B cell (primary cell): ENCODE measurements at regions not wholly inside any gene's neighbourhood (a gene's known extent, or its start where the extent isn't known, plus 50 kb on each side); places are given as distances from the start of the nearest gene placed in this dataset.

ENCODE experiments used
- ATAC-seq: fragments of 200-7000 bp; cut with Tn5 transposase; one replicate; pipeline ENCODE4 v1.10.0; 2021; ENCODE audit warnings: low read depth, mild to moderate bottlenecking, moderate number of reproducible peaks, moderate library complexity
- CTCF ChIA-PET: fragments of 350-600 bp; sonication (Branson Sonifier 250); formaldehyde crosslinking; loops from one replicate; lab custom pipeline; 2021; ENCODE audit warnings: antibody characterized with exemption, inconsistent platforms; lab: Charles Lee
- POLR2A ChIA-PET: fragments of 350-600 bp; sonication (Branson Sonifier 250); formaldehyde crosslinking; loops from one replicate; lab custom pipeline; 2021; ENCODE audit warnings: antibody characterized with exemption; lab: Charles Lee
- DNase-seq: peaks from one replicate; pipeline ENCODE4 v3.0.0; 2013
- H2AFZ ChIP-seq: 2 replicates; pipeline ENCODE4 v1.6.1; 2012; ENCODE audit warnings: mild to moderate bottlenecking, low read depth, low read length; ENCODE audit not compliant: insufficient read depth, poor library complexity, severe bottlenecking
- H3K27ac ChIP-seq, 2 donors: 1 replicate in 1 of 2; 2 replicates in 1 of 2; pipeline ENCODE4 v1.5.1; 2012 to 2013; ENCODE audit warnings: low read length in 2 of 2, mild to moderate bottlenecking in 2 of 2, moderate library complexity in 1 of 2
- H3K27me3 ChIP-seq, 4 experiments: fragments of 200-600 bp in 1 of 4; sonication (generic) in 1 of 4; replicated peaks in 1 of 4; 1 replicate in 2 of 4; 2 replicates in 2 of 4; pipeline versions ENCODE4 v1.6.1 to v1.7.0; 2013 to 2016; ENCODE audit warnings: low read length in 3 of 4, mild to moderate bottlenecking in 2 of 4, mixed read lengths in 1 of 4, moderate library complexity in 1 of 4; ENCODE audit not compliant: insufficient read depth in 4 of 4, control insufficient read depth in 3 of 4; ENCODE audit errors: control extremely low read depth in 1 of 4
- H3K36me3 ChIP-seq, 2 experiments: replicated peaks in 1 of 2; 1 replicate in 1 of 2; 2 replicates in 1 of 2; pipeline versions ENCODE4 v1.6.1 to v1.7.1; 2013; ENCODE audit warnings: low read length in 1 of 2; ENCODE audit not compliant: insufficient read depth in 2 of 2, control insufficient read depth in 1 of 2; ENCODE audit errors: control extremely low read depth in 1 of 2, extremely low read depth in 1 of 2
- H3K4me1 ChIP-seq, 2 donors: fragments of 200-600 bp in 1 of 2; sonication (generic) in 1 of 2; 1 replicate in 1 of 2; 2 replicates in 1 of 2; pipeline versions ENCODE4 v1.5.1 to v1.6.1; 2013 to 2017; ENCODE audit warnings: low read length in 2 of 2; ENCODE audit not compliant: control insufficient read depth in 2 of 2, insufficient read depth in 2 of 2
- H3K4me2 ChIP-seq: replicated peaks from 2 replicates; pipeline ENCODE3; 2012; ENCODE audit warnings: mild to moderate bottlenecking, low read depth, low read length; ENCODE audit not compliant: poor library complexity, severe bottlenecking
- H3K4me3 ChIP-seq, 5 experiments: fragments of 200-600 bp in 1 of 5; sonication (generic) in 1 of 5; 1 replicate in 3 of 5; 2 replicates in 2 of 5; pipeline versions ENCODE4 v1.5.1 to v1.7.0; 2011 to 2016; ENCODE audit warnings: low read length in 4 of 5, mild to moderate bottlenecking in 4 of 5, low read depth in 2 of 5, control low read depth in 1 of 5, moderate library complexity in 1 of 5; ENCODE audit not compliant: insufficient read depth in 1 of 5; ENCODE audit errors: control extremely low read depth in 1 of 5, extremely low read depth in 1 of 5
- H3K79me2 ChIP-seq: fragments of 200-600 bp; sonication (generic); one replicate; pipeline ENCODE4 v1.6.0; 2016; ENCODE audit warnings: low read length; ENCODE audit not compliant: control insufficient read depth, insufficient read depth
- H3K9ac ChIP-seq: fragments of 200-600 bp; sonication (generic); 2 replicates; pipeline ENCODE4 v1.6.1; 2017; ENCODE audit warnings: mild to moderate bottlenecking, low read length, moderate library complexity
- H3K9me3 ChIP-seq, 3 donors: one replicate each; pipeline versions ENCODE4 v1.6.1 to v1.7.1; 2013; ENCODE audit warnings: low read length in 2 of 3; ENCODE audit not compliant: control insufficient read depth in 2 of 3, insufficient read depth in 1 of 3; ENCODE audit errors: control extremely low read depth in 1 of 3
- H4K20me1 ChIP-seq: 2 replicates; pipeline ENCODE4 v1.6.0; 2012; ENCODE audit warnings: mild to moderate bottlenecking, low read length; ENCODE audit not compliant: insufficient read depth, control insufficient read depth, poor library complexity, severe bottlenecking
- H3K27ac Mint-ChIP-seq: one replicate; pipeline ENCODE4 v1.8.0; 2021; ENCODE audit warnings: mixed read lengths
- H3K27me3 Mint-ChIP-seq: one replicate; pipeline ENCODE4 v1.8.0; 2021; ENCODE audit warnings: mixed read lengths
- H3K4me1 Mint-ChIP-seq: one replicate; pipeline ENCODE4 v1.8.0; 2021; ENCODE audit warnings: mixed read lengths
- H3K4me3 Mint-ChIP-seq: one replicate; pipeline ENCODE4 v1.8.0; 2021; ENCODE audit warnings: mixed read lengths
- H3K9me3 Mint-ChIP-seq: one replicate; pipeline ENCODE4 v1.8.0; 2022; ENCODE audit warnings: mixed read lengths; ENCODE audit not compliant: insufficient read depth
- EZH2 ChIP-seq: IDR thresholded peaks from 2 replicates; pipeline ENCODE4 v1.6.1; 2012; ENCODE audit warnings: borderline replicate concordance, low read depth, mild to moderate bottlenecking, moderate library complexity, low read length; ENCODE audit not compliant: insufficient read depth, poor library complexity, severe bottlenecking
- WGBS: methylation state at CpG from one replicate; pipeline ENCODE4 v1.1.5; 2013; ENCODE audit warnings: missing lambda C conversion rate; ENCODE audit not compliant: insufficient coverage; 5-methylcytosine and 5-hydroxymethylcytosine counted together
- intact Hi-C: fragments of 100-400 bp; cut with micrococcal nuclease; formaldehyde crosslinking; loops from one replicate; pipeline ENCODE4 v1.10.0; 2022
- TF ChIP-seq, protein P1 (sequence below): fragments of 200-600 bp; IDR thresholded peaks from one replicate; pipeline ENCODE4 v1.8.0; 2022; ENCODE audit warnings: antibody characterized with exemption, mild to moderate bottlenecking

DNA sequence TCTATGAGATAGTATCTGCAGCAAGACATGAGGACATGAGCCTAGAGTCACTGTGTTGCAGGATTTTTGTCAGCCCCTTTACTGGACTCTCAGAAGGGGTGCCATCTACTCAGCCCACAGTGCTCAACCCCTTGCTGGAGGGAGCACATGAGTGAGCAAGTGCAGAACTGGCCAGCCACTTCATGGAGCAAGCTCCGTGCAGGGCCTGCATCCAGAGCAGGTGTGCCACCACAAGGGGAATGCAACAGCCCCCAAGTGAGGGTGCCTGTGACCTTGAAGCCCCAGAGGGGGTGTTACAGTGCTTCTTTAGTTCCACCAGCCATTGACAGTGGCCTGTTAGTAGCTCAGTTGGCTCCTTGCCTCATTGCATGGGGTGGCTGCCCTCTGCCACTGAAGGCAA, 649.7 kb downstream of the PLPP3 start:
- no peak overlapping the region for H3K27ac Mint-ChIP-seq
- WGBS = 67% methylated on average over 1 of the region's 1 CpG
- Histone ChIP-seq H2AFZ (no peak overlapping the region), H3K27me3 (peaks cover 0 to 2% (median 0%) of the 10 kb centered on the region in 4 experiments), H4K20me1 (no peaks in the 10 kb centered on the region), H3K4me2 (no peak overlapping the region), H3K36me3 (no peaks in the 10 kb centered on the region), H3K4me1 (no peaks in the 10 kb centered on the region), H3K27ac (no peak overlapping the region), H3K79me2 (no peaks in the 10 kb centered on the region), H3K9me3 (no peaks in the 10 kb centered on the region), H3K4me3 (no peak overlapping the region), H3K9ac (no peak overlapping the region)
- no peak overlapping the region for H3K4me3 Mint-ChIP-seq
- H3K4me1 Mint-ChIP-seq = no peaks in the 10 kb centered on the region
- peaks cover 18% of the 10 kb centered on the region for H3K27me3 Mint-ChIP-seq
- DNase-seq = no peak
- no peak for ATAC-seq
- POLR2A ChIA-PET = no interaction called here
- TF ChIP-seq EZH2 = no peak
- TF ChIP-seq, protein P1, sequence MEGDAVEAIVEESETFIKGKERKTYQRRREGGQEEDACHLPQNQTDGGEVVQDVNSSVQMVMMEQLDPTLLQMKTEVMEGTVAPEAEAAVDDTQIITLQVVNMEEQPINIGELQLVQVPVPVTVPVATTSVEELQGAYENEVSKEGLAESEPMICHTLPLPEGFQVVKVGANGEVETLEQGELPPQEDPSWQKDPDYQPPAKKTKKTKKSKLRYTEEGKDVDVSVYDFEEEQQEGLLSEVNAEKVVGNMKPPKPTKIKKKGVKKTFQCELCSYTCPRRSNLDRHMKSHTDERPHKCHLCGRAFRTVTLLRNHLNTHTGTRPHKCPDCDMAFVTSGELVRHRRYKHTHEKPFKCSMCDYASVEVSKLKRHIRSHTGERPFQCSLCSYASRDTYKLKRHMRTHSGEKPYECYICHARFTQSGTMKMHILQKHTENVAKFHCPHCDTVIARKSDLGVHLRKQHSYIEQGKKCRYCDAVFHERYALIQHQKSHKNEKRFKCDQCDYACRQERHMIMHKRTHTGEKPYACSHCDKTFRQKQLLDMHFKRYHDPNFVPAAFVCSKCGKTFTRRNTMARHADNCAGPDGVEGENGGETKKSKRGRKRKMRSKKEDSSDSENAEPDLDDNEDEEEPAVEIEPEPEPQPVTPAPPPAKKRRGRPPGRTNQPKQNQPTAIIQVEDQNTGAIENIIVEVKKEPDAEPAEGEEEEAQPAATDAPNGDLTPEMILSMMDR = no peak
- intact Hi-C loops = no loop called here
- CTCF ChIA-PET = interaction anchor here (1.4 kb wide), 1 partner anchor 655 kb away, joined by 3 read pairs; no protein-coding TSS in a partner anchor
- no peaks in the 10 kb centered on the region for H3K9me3 Mint-ChIP-seq

GRCh38 chr1:55928576-55928975, 650.8 kb downstream of the PLPP3 start:
- intact Hi-C loops = no loop called here
- peaks cover 18% of the 10 kb centered on the region for H3K27me3 Mint-ChIP-seq
- no CpG with 5 or more reads among the region's 2 CpGs for WGBS

More at GRCh38 chr1:55928576-55928975, 650.8 kb downstream of the PLPP3 start:
- DNase-seq (no peak), ATAC-seq (no peak)
- Histone ChIP-seq H3K27ac (no peak overlapping the region), H3K4me1 (no peaks in the 10 kb centered on the region), H3K4me2 (no peak overlapping the region), H3K79me2 (no peaks in the 10 kb centered on the region), H3K9ac (no peak overlapping the region), H4K20me1 (no peaks in the 10 kb centered on the region), H3K4me3 (no peak overlapping the region), H3K9me3 (no peaks in the 10 kb centered on the region), H3K27me3 (peaks cover 0 to 2% (median 0%) of the 10 kb centered on the region in 4 experiments), H3K36me3 (no peaks in the 10 kb centered on the region), H2AFZ (no peak overlapping the region)
- Mint-ChIP-seq H3K4me1 (no peaks in the 10 kb centered on the region), H3K4me3 (no peak overlapping the region), H3K27ac (no peak overlapping the region), H3K9me3 (no peaks in the 10 kb centered on the region)
- TF ChIP-seq, protein P1 = no peak
- TF ChIP-seq EZH2 = no peak
- ChIA-PET CTCF (interaction anchor here (0.9 kb wide), 1 partner anchor 657 kb away, joined by 3 read pairs; no protein-coding TSS in a partner anchor), POLR2A (no interaction called here)
